Endodermal cell (in vitro differentiated cells): ENCODE measurements at regions not wholly inside any gene's neighbourhood (a gene's known extent, or its start where the extent isn't known, plus 50 kb on each side); places are given as distances from the start of the nearest gene placed in this dataset.

Experiments
- DNase-seq: peaks from one replicate; pipeline ENCODE4 v3.0.0-alpha.2; 2017
- H3K27ac ChIP-seq: 2 replicates; pipeline ENCODE4 v1.5.1; 2013; ENCODE audit warnings: mild to moderate bottlenecking, low read depth, low read length, moderate library complexity
- H3K27me3 ChIP-seq: 2 replicates; pipeline ENCODE4 v1.6.1; 2013; ENCODE audit warnings: mild to moderate bottlenecking, low read length, moderate library complexity; ENCODE audit not compliant: insufficient read depth, control insufficient read depth, poor library complexity, severe bottlenecking
- H3K36me3 ChIP-seq: 2 replicates; pipeline ENCODE4 v1.7.0; 2013; ENCODE audit warnings: mild to moderate bottlenecking, low read length, moderate library complexity; ENCODE audit not compliant: control insufficient read depth, insufficient read depth
- H3K4me1 ChIP-seq: one replicate; pipeline ENCODE4 v1.7.0; 2013; ENCODE audit warnings: low read length; ENCODE audit not compliant: control insufficient read depth, insufficient read depth
- H3K4me3 ChIP-seq: 2 replicates; pipeline ENCODE4 v1.5.1; 2013; ENCODE audit warnings: mild to moderate bottlenecking, low read length, moderate library complexity
- H3K9ac ChIP-seq: 2 replicates; pipeline ENCODE4 v1.6.1; 2013; ENCODE audit warnings: mild to moderate bottlenecking, low read length, moderate library complexity; ENCODE audit not compliant: poor library complexity, severe bottlenecking; ENCODE audit errors: extremely low read depth
- H3K9me3 ChIP-seq: 2 replicates; pipeline ENCODE4 v1.6.1; 2013; ENCODE audit warnings: mild to moderate bottlenecking, low read length, moderate library complexity; ENCODE audit not compliant: control insufficient read depth
- H3K27ac Mint-ChIP-seq: 2 replicates; pipeline ENCODE4 v1.8.0; 2020; ENCODE audit warnings: mixed read lengths
- H3K27me3 Mint-ChIP-seq: 2 replicates; pipeline ENCODE4 v1.8.0; 2021; ENCODE audit warnings: mild to moderate bottlenecking, mixed read lengths; ENCODE audit not compliant: insufficient read depth
- H3K36me3 Mint-ChIP-seq: 2 replicates; pipeline ENCODE4 v1.8.0; 2020; ENCODE audit warnings: low read depth, mixed read lengths
- H3K4me1 Mint-ChIP-seq: 2 replicates; pipeline ENCODE4 v1.8.0; 2020; ENCODE audit warnings: mixed read lengths
- H3K4me3 Mint-ChIP-seq: 2 replicates; pipeline ENCODE4 v1.8.0; 2020; ENCODE audit warnings: mild to moderate bottlenecking, moderate library complexity, mixed read lengths
- H3K9me3 Mint-ChIP-seq: 2 replicates; pipeline ENCODE4 v1.8.0; 2020; ENCODE audit warnings: mild to moderate bottlenecking, mixed read lengths
- CTCF ChIP-seq: fragments of 200-600 bp; sonication (generic); conservative IDR thresholded peaks from 2 replicates; pipeline ENCODE4 v1.5.0; 2021; ENCODE audit warnings: antibody characterized with exemption, mild to moderate bottlenecking
- WGBS, 2 experiments: methylation state at CpG; one replicate each; pipeline versions ENCODE4 v1.1.5 to v1.1.7; 2013; ENCODE audit warnings: missing lambda C conversion rate in 2 of 2, mixed read lengths in 1 of 2; ENCODE audit not compliant: insufficient coverage in 1 of 2, insufficient read length in 1 of 2; 5-methylcytosine and 5-hydroxymethylcytosine counted together

GRCh38 chr13:50369646-50370045 lies 354.4 kb downstream of the KCNRG start:
- H3K4me1 ChIP-seq: no peaks in the 10 kb centered on the region
- Mint-ChIP-seq H3K9me3 (no peaks in the 10 kb centered on the region), H3K27me3 (peaks cover 6% of the 10 kb centered on the region), H3K4me1 (peaks cover 9% of the 10 kb centered on the region), H3K27ac (no peak overlapping the region), H3K4me3 (no peak overlapping the region), H3K36me3 (no peaks in the 10 kb centered on the region)
- H3K36me3 ChIP-seq: no peaks in the 10 kb centered on the region
- H3K9me3 ChIP-seq: no peaks in the 10 kb centered on the region
- no peak overlapping the region for H3K9ac ChIP-seq
- H3K27ac ChIP-seq: no peak overlapping the region
- no peak overlapping the region for H3K4me3 ChIP-seq
- no peak for DNase-seq
- no peak for TF ChIP-seq CTCF
- H3K27me3 ChIP-seq: no peaks in the 10 kb centered on the region
- 86 to 100% methylated on average over 1 to 2 of the region's 2 CpGs for WGBS, 2 experiments

GRCh38 chr13:50370303-50370950 lies 355.2 kb downstream of the KCNRG start:
- Histone ChIP-seq H3K4me1 (no peaks in the 10 kb centered on the region), H3K9ac (no peak overlapping the region), H3K36me3 (no peaks in the 10 kb centered on the region), H3K27me3 (no peaks in the 10 kb centered on the region), H3K9me3 (no peaks in the 10 kb centered on the region), H3K27ac (no peak overlapping the region), H3K4me3 (no peak overlapping the region)
- no peak for TF ChIP-seq CTCF
- Mint-ChIP-seq H3K4me3 (no peak overlapping the region), H3K9me3 (no peaks in the 10 kb centered on the region), H3K27me3 (peaks cover 6% of the 10 kb centered on the region), H3K4me1 (peaks cover 9% of the 10 kb centered on the region), H3K27ac (no peak overlapping the region), H3K36me3 (no peaks in the 10 kb centered on the region)
- 93 to 94% methylated on average over 4 to 5 of the region's 5 CpGs for WGBS, 2 experiments
- no peak for DNase-seq

GRCh38 chr13:50374517-50374916 lies 359.3 kb downstream of the KCNRG start:
- Mint-ChIP-seq H3K27ac (no peak overlapping the region), H3K4me1 (peaks cover 13% of the 10 kb centered on the region), H3K36me3 (no peaks in the 10 kb centered on the region), H3K9me3 (peaks cover 3% of the 10 kb centered on the region), H3K27me3 (peaks cover 14% of the 10 kb centered on the region), H3K4me3 (no peak overlapping the region)
- Histone ChIP-seq H3K9ac (no peak overlapping the region), H3K27ac (no peak overlapping the region), H3K4me3 (no peak overlapping the region), H3K4me1 (peaks cover 6% of the 10 kb centered on the region), H3K9me3 (peaks cover 4% of the 10 kb centered on the region), H3K27me3 (no peaks in the 10 kb centered on the region), H3K36me3 (no peaks in the 10 kb centered on the region)
- 93 to 97% methylated on average over 4 to 6 of the region's 6 CpGs for WGBS, 2 experiments
- DNase-seq: no peak
- TF ChIP-seq CTCF: no peak
